GM12865 (cell line): ENCODE measurements at regions not wholly inside any gene's neighbourhood (a gene's known extent, or its start where the extent isn't known, plus 50 kb on each side); places are given as distances from the start of the nearest gene placed in this dataset.
"Not testable (repeated sequence)": the region's sequence is repeated elsewhere in the genome, so short reads cannot be mapped to it uniquely, and the experiment has no call there.

Experiments used
- DNase-seq: peaks from one replicate; pipeline ENCODE4 v3.0.0; 2010; ENCODE audit warnings: low read depth
- H3K4me3 ChIP-seq: 2 replicates; pipeline ENCODE4 v1.5.1; 2011; ENCODE audit warnings: mild to moderate bottlenecking, low read depth, low read length, control low read depth
- TF ChIP-seq, protein P1 (sequence below): IDR thresholded peaks from 2 replicates; pipeline ENCODE4 v1.5.1; 2011; ENCODE audit warnings: low read length, control low read depth, low read depth, inconsistent platforms; ENCODE audit not compliant: insufficient read depth; ENCODE audit errors: missing control alignments

DNA sequence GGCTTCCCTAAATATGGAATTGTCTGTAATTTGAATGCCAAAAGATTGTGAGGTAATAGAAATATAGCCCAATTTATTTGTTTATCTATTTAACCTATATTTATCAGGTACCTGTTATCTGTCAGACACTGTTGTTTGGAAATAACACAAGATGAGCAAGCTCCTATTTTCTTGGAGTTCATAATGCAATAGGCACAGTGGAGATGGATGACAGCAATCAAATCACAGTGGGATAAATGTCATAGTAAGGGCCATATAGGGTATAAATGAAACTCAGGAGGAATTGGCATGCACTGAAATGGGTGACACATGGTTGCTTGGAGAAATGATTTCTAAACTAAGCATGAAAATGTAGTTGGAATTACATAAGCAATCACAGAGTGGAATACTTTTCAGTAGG lies 761.8 kb upstream of the MBL2 start:
- no peak for DNase-seq
- TF ChIP-seq, protein P1, sequence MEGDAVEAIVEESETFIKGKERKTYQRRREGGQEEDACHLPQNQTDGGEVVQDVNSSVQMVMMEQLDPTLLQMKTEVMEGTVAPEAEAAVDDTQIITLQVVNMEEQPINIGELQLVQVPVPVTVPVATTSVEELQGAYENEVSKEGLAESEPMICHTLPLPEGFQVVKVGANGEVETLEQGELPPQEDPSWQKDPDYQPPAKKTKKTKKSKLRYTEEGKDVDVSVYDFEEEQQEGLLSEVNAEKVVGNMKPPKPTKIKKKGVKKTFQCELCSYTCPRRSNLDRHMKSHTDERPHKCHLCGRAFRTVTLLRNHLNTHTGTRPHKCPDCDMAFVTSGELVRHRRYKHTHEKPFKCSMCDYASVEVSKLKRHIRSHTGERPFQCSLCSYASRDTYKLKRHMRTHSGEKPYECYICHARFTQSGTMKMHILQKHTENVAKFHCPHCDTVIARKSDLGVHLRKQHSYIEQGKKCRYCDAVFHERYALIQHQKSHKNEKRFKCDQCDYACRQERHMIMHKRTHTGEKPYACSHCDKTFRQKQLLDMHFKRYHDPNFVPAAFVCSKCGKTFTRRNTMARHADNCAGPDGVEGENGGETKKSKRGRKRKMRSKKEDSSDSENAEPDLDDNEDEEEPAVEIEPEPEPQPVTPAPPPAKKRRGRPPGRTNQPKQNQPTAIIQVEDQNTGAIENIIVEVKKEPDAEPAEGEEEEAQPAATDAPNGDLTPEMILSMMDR = no peak
- H3K4me3 ChIP-seq = no peak overlapping the region

DNA sequence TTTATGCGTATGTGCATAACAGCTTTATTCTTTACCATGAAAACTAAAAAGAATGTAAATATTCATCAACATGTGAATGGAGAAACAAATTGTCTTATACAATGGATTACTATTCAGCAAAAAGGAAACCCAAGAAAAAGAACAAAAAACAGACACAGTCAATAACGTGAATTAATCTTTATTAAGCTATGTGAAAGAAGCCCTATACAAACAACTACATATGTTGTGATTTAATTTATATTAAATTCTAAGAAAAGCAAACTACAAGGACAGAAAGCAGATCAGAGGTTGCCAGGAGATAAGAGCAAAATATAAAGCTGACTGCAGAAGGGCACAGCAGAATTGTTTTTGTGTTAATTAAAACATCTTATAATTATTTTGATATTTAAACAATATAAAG lies 756.4 kb upstream of the MBL2 start:
- DNase-seq = no peak
- no peak overlapping the region for H3K4me3 ChIP-seq
- TF ChIP-seq, protein P1 = no peak

DNA sequence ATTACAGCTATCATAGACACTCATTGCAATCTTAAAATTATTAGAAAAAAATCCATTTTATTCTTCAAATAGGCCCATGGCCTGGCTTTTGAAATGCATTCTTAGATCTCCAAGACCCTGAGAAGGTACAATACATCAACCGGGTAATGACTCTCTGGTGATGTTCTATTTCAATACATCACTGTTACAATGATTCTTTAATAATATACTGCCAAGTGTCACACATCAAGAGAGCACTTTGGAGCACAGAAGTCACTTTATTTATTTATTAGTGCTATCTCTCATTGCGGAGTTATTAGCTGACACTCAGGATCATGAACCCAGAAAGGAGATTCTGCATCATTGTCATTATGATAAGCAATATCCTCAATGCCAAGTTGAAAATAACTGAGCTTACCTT lies 748.5 kb upstream of the MBL2 start:
- TF ChIP-seq, protein P1 = no peak
- no peak for DNase-seq
- H3K4me3 ChIP-seq = no peak overlapping the region

DNA sequence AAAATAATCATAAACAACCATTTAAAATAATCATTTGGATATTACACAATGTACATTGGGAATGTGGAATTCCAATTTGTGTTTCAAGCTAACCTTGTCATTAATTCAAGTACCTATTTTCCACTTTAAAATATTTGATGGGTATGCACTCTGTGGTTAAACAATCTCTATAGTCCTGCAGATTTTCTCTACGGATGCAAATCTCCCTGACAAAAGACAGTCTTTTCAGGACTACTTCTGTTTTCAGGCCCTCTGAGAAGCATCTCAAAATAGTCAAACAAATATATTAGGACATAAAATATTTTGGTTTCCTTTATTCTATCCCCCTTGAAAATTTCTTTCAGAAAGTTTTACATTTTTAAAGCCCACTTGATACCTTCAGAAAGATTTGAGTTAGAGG lies 735.6 kb upstream of the MBL2 start:
- TF ChIP-seq, protein P1 = no peak
- DNase-seq = no peak

DNA sequence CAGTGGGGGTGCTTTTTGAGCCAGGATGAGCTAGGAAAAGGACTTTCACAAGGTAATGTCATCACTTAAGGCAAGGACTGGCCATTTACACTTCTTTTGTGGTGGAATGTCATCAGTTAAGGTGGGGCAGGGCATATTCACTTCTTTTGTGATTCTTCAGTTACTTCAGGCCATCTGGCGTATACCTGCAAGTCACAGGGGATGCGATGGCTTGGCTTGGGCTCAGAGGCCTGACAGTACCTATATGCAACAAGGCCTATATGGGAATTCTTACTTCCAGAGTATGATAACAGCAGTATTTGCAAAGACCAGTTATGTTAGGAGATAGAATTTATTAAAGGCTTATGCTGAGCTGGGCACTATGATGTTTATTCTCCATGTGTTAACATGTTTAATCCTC lies 731.9 kb upstream of the MBL2 start:
- not testable (repeated sequence) for DNase-seq, H3K4me3 ChIP-seq

More for the DNA sequence above, 735.6 kb upstream of the MBL2 start:
- H3K4me3 ChIP-seq = no peak overlapping the region

DNA sequence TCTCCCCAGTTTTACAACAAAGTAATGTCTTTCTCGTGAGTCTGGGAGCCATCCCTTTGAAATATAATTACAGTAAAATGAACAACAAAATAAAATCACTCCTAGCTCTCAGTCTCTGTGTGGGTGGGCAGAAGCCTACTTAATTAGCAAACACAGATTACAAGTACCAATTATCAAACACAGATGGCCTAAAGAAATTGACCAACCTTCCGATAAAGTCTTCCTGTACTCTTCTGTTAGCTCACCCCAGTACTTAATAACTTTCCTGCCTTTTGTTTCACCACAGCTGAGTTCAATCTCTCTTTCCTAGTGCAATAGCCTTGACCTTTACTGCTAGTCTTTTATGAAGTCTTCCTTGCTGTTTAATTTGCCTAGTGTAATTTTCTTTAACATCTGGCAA lies 719.2 kb upstream of the MBL2 start:
- TF ChIP-seq, protein P1 = no peak
- no peak overlapping the region for H3K4me3 ChIP-seq
- no peak for DNase-seq

DNA sequence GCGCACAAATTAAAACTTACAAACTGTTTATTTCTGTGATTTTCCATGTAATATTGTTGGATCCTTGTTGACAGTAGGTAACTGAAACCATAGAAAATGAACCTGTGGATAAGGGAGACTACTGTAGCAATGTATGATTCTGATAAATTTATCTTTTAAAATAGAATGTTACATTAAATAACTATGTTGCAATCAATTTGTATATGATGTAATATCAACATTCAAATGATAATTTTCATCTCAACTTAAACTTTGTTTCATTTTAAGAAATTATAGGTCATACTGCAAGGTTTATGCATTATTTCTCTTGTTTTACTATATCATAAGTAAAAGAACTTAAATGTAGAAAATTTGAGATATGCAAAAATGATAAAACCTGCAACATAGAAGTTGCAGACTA lies 718.0 kb upstream of the MBL2 start:
- TF ChIP-seq, protein P1 = no peak
- H3K4me3 ChIP-seq = no peak overlapping the region
- no peak for DNase-seq
